Fibroblast of lung (primary cell): ENCODE measurements at regions not wholly inside any gene's neighbourhood (a gene's known extent, or its start where the extent isn't known, plus 50 kb on each side); places are given as distances from the start of the nearest gene placed in this dataset.

ENCODE experiments used
- EZH2 ChIP-seq: IDR thresholded peaks from 2 replicates; pipeline ENCODE4 v1.5.1; 2012; ENCODE audit warnings: low read length, control low read depth, mild to moderate bottlenecking; ENCODE audit errors: missing control alignments
- TF ChIP-seq, protein P1 (sequence below), 2 donors: IDR thresholded peaks in 1 of 2; conservative IDR thresholded peaks in 1 of 2; 1 replicate in 1 of 2; 2 replicates in 1 of 2; pipeline ENCODE4 v1.5.1; 2011 to 2012; ENCODE audit warnings: low read length in 2 of 2, control low read depth in 1 of 2, inconsistent platforms in 1 of 2, low read depth in 1 of 2, mild to moderate bottlenecking in 1 of 2

GRCh38 chr5:101662263-101662662 lies 633.8 kb downstream of the SLCO4C1 start:
- TF ChIP-seq, protein P1, sequence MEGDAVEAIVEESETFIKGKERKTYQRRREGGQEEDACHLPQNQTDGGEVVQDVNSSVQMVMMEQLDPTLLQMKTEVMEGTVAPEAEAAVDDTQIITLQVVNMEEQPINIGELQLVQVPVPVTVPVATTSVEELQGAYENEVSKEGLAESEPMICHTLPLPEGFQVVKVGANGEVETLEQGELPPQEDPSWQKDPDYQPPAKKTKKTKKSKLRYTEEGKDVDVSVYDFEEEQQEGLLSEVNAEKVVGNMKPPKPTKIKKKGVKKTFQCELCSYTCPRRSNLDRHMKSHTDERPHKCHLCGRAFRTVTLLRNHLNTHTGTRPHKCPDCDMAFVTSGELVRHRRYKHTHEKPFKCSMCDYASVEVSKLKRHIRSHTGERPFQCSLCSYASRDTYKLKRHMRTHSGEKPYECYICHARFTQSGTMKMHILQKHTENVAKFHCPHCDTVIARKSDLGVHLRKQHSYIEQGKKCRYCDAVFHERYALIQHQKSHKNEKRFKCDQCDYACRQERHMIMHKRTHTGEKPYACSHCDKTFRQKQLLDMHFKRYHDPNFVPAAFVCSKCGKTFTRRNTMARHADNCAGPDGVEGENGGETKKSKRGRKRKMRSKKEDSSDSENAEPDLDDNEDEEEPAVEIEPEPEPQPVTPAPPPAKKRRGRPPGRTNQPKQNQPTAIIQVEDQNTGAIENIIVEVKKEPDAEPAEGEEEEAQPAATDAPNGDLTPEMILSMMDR (conservative IDR thresholded peaks at IDR 0.05 in 1 of 2, IDR thresholded peaks at IDR 0.05 in 1 of 2; ENCODE audit: low read depth in 1 of 2, low read length in 2 of 2), result no peak
- TF ChIP-seq EZH2, result no peak
